Fibroblast of lung (primary cell): ENCODE measurements at regions not wholly inside any gene's neighbourhood (a gene's known extent, or its start where the extent isn't known, plus 50 kb on each side); places are given as distances from the start of the nearest gene placed in this dataset.

ENCODE experiments used
- CTCF ChIP-seq, 2 donors: IDR thresholded peaks in 1 of 2; conservative IDR thresholded peaks in 1 of 2; 1 replicate in 1 of 2; 2 replicates in 1 of 2; pipeline ENCODE4 v1.5.1; 2011 to 2012; ENCODE audit warnings: low read length in 2 of 2, control low read depth in 1 of 2, inconsistent platforms in 1 of 2, low read depth in 1 of 2, mild to moderate bottlenecking in 1 of 2
- EZH2 ChIP-seq: IDR thresholded peaks from 2 replicates; pipeline ENCODE4 v1.5.1; 2012; ENCODE audit warnings: low read length, control low read depth, mild to moderate bottlenecking; ENCODE audit errors: missing control alignments

GRCh38 chr4:117621673-117622072, 412.6 kb upstream of the NDST3 start:
- no peak for TF ChIP-seq CTCF (conservative IDR thresholded peaks at IDR 0.05 in 1 of 2, IDR thresholded peaks at IDR 0.05 in 1 of 2; ENCODE audit: low read depth in 1 of 2, low read length in 2 of 2)
- no peak for TF ChIP-seq EZH2
